ENCODE measurements at regions not wholly inside any gene's neighbourhood (a gene's known extent, or its start where the extent isn't known, plus 50 kb on each side); places are given as distances from the start of the nearest gene placed in this dataset.

DNA sequence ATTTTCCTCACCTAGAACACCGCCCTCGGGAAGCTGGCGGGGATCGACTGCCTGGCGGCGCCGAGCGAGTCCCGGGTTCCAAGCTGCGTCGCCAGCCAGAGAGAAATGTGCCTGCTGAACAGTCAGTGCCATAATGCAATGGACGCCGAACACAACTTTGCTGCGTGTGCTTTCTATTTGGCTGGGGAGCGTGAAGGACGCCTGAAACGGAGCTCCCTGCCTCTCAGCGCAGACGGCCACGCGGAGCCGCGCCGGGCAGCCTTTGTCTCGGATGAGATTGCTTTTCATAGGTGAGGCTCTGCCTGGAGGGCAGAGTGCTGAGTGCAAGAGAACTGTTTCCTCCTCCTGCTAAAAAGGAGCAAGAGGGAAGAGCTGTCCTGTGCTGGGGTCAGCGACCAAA is 107.7 kb upstream of the BCOR start:
- H2AFZ ChIP-seq (ENCODE audit: low read length) = no peak overlapping the region
- no peak overlapping the region for H3K27ac ChIP-seq (ENCODE audit: extremely low read length, insufficient read depth, low read length)
- ATAC-seq (no peak), FAIRE-seq (no peak), DNase-seq (ENCODE audit: low spot score) (no peak)
- in situ Hi-C loops (cut with HindIII; ENCODE audit: extremely low pct_ligation_motif_present, low pct_unique_long_range_greater_than_20kb) = no loop called here
- no peak overlapping the region for H3K4me3 ChIP-seq (replicated peaks in 1 of 3; ENCODE audit: insufficient read depth in 1 of 3, low read depth in 2 of 3, low read length in 3 of 3)
- no peak for TF ChIP-seq HDAC1 (CRISPR knock-in tag; IDR thresholded peaks at IDR 0.05)
- TF ChIP-seq JARID2 (CRISPR knock-in tag; IDR thresholded peaks at IDR 0.05; ENCODE audit: insufficient replicate concordance) = no peak
- no peak for TF ChIP-seq TEAD2 (CRISPR knock-in tag; IDR thresholded peaks at IDR 0.05)
- TF ChIP-seq ZNF446 (CRISPR knock-in tag; IDR thresholded peaks at IDR 0.05) = no peak
- no peak for TF ChIP-seq ZFX (CRISPR knock-in tag; IDR thresholded peaks at IDR 0.05; ENCODE audit: low read depth)
- no peak for TF ChIP-seq EP300 (IDR thresholded peaks at IDR 0.05; ENCODE audit: low read depth in 2 of 2, low read length in 2 of 2)
- TF ChIP-seq EP300 (CRISPR knock-in tag; IDR thresholded peaks at IDR 0.05; ENCODE audit: borderline replicate concordance) = no peak
- POLR2A ChIA-PET = no interaction called here
- no peak overlapping the region for H3K4me2 ChIP-seq (ENCODE audit: low read depth, low read length)
- no peaks in the 10 kb centered on the region for H3K79me2 ChIP-seq (ENCODE audit: insufficient read depth, low read length)
- no TSS peak for BruUV-seq (replicated peaks)
- H3K9me3 ChIP-seq (ENCODE audit: low read length) = no peaks in the 10 kb centered on the region
- H3K27me3 ChIP-seq (ENCODE audit: control insufficient read depth in 1 of 2, insufficient read depth in 2 of 2, low read length in 2 of 2) = no peaks in the 10 kb centered on the region
- WGBS (ENCODE audit: low lambda C conversion rate) = no CpG with 5 or more reads among the region's 26 CpGs
- CTCF ChIA-PET (ENCODE audit: low intra/inter-chr PET ratio, low total read pairs) = no interaction called here
- intact Hi-C loops (cut with micrococcal nuclease; ENCODE audit: unreplicated experiment) = no loop called here
- no peak overlapping the region for H3K9ac ChIP-seq (ENCODE audit: insufficient read depth, low read depth, low read length)
- no peaks in the 10 kb centered on the region for H3K4me1 ChIP-seq (ENCODE audit: insufficient read depth, low read length)
- no peaks in the 10 kb centered on the region for H3K36me3 ChIP-seq (replicated peaks in 1 of 2; ENCODE audit: control insufficient read depth in 1 of 2, insufficient read depth in 2 of 2, low read length in 2 of 2)
- no peaks in the 10 kb centered on the region for H4K20me1 ChIP-seq (ENCODE audit: insufficient read depth, low read length)

DNA sequence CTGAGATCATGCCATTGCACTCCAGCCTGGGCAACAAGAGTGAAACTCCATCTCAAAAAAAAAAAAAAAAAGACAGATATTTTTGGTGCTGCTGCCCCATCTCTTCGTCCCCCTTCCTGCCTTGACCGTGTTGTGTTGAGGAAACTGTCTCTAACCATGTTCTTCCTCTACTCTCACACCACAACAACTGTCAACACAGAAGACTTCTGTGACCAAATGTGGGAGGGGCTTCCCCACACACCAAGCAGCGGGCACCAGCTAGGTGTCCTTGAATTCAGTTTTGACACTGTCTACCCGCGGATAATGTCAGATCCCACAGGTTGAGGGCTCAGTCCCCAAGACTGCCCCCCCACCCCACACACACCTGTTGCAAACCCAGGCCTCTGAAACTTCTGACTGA is 104.7 kb upstream of the BCOR start:
- Histone ChIP-seq H3K79me2 (ENCODE audit: insufficient read depth, low read length) (no peaks in the 10 kb centered on the region), H3K4me3 (replicated peaks in 1 of 3; ENCODE audit: insufficient read depth in 1 of 3, low read depth in 2 of 3, low read length in 3 of 3) (no peak overlapping the region), H3K9me3 (ENCODE audit: low read length) (no peaks in the 10 kb centered on the region), H3K27ac (ENCODE audit: extremely low read length, insufficient read depth, low read length) (no peak overlapping the region), H4K20me1 (ENCODE audit: insufficient read depth, low read length) (no peaks in the 10 kb centered on the region), H3K4me2 (ENCODE audit: low read depth, low read length) (no peak overlapping the region), H3K4me1 (ENCODE audit: insufficient read depth, low read length) (no peaks in the 10 kb centered on the region), H3K36me3 (replicated peaks in 1 of 2; ENCODE audit: control insufficient read depth in 1 of 2, insufficient read depth in 2 of 2, low read length in 2 of 2) (no peaks in the 10 kb centered on the region), H3K27me3 (ENCODE audit: control insufficient read depth in 1 of 2, insufficient read depth in 2 of 2, low read length in 2 of 2) (no peaks in the 10 kb centered on the region), H2AFZ (ENCODE audit: low read length) (no peak overlapping the region), H3K9ac (ENCODE audit: insufficient read depth, low read depth, low read length) (no peak overlapping the region)
- CTCF ChIA-PET (ENCODE audit: low intra/inter-chr PET ratio, low total read pairs) = no interaction called here
- POLR2A ChIA-PET = no interaction called here
- no peak for DNase-seq (ENCODE audit: low spot score)
- in situ Hi-C loops (cut with HindIII; ENCODE audit: extremely low pct_ligation_motif_present, low pct_unique_long_range_greater_than_20kb) = no loop called here
- intact Hi-C loops (cut with micrococcal nuclease; ENCODE audit: unreplicated experiment) = no loop called here
- WGBS (ENCODE audit: low lambda C conversion rate) = 38% methylated on average over 4 of the region's 5 CpGs
- FAIRE-seq = no peak
- no TSS peak for BruUV-seq (replicated peaks)
- no peak for ATAC-seq
- TF ChIP-seq ZNF234 (CRISPR knock-in tag; conservative IDR thresholded peaks at IDR 0.05) = no peak
- TF ChIP-seq ZBTB39 (CRISPR knock-in tag; IDR thresholded peaks at IDR 0.05) = no peak
- TF ChIP-seq SMARCC2 (IDR thresholded peaks at IDR 0.05) = no peak

All from HepG2 (cell line).